HG02870 (cell line): ENCODE measurements at regions not wholly inside any gene's neighbourhood (a gene's known extent, or its start where the extent isn't known, plus 50 kb on each side); places are given as distances from the start of the nearest gene placed in this dataset.

Experiments
- ATAC-seq: cut with Tn5 transposase; IDR thresholded peaks from one replicate; pipeline ENCODE4 v1.9.1; 2021; ENCODE audit warnings: mild to moderate bottlenecking, moderate library complexity; ENCODE audit not compliant: unreplicated experiment

DNA sequence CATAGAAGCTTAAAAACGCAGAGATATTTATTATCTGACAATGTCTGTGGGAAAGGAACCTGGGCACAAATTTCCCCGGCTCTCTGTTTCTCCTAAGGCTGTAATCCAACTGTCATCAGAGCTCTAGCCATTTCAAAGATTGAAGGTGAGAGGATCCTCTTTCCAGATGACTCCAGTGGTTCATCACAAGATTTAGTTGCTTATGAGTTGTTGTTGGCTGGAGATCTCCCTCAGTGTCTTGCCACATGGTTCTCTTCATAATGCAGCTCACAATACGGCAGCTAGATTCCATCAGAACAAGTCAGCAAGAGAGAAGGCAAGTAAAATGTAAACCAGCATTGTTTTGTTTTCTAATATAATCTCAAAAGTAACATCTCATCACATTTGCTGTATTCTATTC is 369.4 kb downstream of the GASK1B start:
- no peak for ATAC-seq

- ATAC-seq = no peak
Observed at GRCh38 chr4:157795495-157795894, 377.3 kb downstream of the GASK1B start.

DNA sequence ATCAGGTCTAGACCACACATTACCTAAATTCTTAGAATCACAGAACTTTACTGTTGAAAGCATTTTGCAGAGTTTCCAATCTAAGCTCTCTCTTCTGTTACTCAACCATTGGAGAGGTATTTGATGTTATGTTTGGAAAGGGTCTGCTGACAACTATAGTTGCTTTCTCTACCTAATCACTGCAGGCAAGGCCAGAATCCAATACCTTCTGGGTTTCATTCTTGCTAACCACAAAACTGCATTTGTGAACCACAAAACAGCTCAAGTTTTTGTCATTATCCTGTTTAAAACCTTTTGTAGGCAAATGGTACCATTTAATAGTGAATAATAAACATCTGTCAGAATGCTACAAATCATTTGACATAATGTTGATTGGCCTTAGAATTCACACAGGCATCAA is 380.1 kb downstream of the GASK1B start:
- no peak for ATAC-seq

DNA sequence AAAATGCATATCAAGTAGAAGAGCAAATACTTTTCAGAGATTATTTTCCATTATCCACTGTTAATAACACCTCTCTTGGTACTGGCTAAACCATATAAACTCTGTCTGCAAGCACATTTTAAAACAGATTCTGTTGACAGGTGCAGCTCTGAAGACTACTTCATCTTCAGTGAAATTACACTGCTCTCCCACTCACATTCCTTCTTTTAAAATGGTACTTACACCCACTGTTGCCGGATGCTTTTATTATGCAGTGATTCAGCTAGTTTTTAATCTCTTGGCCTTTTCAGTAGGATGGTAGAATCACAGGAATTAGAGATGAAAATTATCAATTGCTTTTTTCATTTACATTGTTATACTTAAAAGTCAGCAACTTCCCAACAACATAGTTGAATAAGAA is 381.6 kb downstream of the GASK1B start:
- ATAC-seq = no peak

DNA sequence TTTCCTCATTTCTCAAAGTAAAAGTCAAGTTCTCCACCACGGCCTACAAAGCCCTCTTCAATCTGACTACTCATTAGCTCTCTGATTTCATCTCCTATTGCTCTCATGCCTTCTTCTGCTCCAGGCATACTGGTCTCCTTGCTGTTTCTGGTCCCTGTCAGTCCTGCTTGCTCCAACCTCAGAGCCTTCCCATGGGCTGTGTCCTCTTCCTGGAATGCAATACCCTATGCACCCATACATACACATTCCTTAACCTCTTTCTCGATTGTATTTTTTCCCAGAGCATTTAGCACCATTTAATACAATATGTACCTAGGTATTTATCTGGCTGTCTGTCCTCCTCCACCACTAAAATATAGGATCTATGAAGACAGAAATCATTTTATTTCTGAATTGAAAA is 385.2 kb downstream of the GASK1B start:
- no peak for ATAC-seq

DNA sequence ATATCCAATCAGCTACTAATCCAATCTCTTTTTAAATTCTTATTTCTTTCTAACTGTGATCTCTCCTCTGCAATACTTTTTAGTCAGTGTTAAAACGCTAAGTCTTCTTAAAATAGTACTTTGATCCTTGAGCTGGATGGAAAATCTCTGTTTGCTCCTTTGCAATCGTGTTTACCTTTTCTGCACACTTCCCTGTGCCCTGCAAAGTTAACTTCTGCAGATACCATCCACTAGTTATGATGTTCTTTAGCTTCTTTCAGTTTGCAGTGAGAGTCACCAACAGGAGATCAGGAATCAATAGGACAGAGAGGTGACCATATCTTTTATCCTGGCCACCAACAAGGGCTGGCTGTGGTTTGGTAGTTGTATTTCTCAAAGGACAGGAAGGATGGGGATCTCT is 391.5 kb downstream of the GASK1B start:
- ATAC-seq = no peak

GRCh38 chr4:157779081-157779480 is 393.7 kb downstream of the GASK1B start:
- ATAC-seq = no peak

DNA sequence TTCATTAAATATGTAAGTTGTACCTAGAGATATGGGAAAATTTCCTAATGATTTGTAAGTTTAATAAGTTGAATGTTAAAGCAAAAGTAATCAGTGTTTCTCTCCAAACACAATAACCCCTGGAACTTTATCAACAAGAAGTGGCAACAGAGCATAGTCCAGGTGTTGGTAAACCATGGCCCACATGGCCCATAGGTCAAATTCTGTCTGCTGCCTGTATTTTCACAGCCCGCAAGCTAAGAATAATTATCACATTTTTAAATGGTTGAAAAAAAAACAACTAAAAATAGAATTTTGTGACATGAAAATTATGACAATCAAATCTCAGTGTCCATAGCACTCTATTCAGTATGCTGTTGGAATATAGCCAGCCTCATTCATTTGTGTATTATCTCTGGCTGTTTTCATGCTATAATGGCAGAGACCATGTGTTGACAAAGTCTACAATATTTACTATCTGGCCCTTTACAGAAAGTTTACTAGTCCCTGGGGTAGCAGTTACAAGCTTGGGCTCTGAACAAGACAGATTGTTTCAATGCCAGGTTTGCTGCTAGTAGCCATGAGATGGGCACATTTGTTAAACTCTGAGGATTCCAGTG is 395.8 kb downstream of the GASK1B start:
- no peak for ATAC-seq

DNA sequence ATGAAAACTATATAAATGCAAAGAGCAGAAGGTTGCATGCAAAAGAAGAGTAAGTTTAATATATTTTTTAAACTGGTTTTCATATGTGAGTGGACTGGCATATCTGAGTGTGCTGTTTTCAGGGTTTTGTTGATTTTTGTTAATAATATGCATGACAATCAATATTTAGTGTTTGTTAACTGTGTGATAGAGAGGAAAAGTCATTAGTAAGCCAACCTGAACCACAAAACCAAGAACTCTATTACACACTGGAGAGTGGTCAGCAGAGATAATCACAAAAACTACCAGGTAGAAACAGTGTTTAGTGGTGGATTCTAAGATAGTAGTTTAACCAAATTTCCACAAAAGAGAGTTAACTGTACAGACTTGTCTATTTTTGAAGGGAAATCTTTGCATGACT is 396.9 kb downstream of the GASK1B start:
- ATAC-seq = no peak

DNA sequence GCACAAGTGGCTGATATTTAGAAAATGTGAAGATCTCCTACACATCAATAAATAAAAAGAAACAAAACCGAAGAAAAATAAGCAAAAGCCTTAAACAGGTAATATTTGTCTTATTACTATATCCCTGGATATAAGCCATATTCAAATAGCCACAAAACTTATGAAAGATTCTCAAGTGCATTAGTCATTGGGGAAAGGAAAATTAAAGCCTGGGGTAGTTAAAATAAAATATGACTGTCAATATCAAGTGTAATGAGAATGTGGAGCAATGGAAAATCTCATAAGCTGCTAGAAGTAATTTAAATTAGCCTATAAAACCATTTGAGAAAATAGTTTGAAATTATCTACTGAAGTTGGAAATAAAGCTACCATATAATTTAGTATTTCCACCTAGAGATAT is 399.9 kb downstream of the GASK1B start:
- ATAC-seq = no peak

DNA sequence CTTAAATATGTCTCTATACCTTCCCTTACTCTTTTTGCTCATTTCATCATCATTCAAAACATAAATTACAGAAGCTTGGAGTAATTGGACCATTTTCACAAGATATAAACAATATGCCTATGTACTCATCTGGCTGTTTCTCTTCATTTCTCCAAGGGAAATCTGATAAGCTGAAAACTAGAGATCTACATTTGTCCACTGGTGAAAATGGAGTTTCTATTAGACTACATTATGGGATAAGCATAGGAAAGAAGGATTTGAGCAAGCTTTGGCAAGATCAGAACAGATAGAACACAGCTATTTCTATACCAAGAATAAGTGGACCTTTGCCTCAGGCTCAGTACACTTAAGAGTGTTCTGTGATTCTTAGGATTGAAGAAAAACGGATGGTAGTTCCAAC is 404.4 kb downstream of the GASK1B start:
- ATAC-seq = no peak

DNA sequence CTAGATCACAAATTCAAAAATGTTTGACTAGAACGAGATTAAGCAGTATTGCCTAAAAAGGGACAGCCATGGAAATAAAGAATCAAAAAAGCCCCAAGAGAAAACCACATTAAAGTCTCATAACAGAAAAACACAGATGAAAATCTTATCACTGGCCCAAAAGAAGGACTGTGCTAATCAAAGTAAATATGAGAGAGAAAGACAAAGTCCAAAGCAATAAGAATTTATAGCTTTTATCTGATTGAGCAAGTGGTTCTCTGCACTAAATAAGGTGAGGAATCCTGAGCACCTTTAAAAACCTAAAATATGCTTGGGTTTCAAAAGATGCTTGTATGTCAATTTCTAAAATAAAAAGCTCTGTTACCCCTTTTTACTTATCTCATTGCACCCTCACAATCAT is 409.3 kb downstream of the GASK1B start:
- ATAC-seq = no peak

- ATAC-seq = no peak
Observed at GRCh38 chr4:157754410-157754809, 418.4 kb downstream of the GASK1B start.

DNA sequence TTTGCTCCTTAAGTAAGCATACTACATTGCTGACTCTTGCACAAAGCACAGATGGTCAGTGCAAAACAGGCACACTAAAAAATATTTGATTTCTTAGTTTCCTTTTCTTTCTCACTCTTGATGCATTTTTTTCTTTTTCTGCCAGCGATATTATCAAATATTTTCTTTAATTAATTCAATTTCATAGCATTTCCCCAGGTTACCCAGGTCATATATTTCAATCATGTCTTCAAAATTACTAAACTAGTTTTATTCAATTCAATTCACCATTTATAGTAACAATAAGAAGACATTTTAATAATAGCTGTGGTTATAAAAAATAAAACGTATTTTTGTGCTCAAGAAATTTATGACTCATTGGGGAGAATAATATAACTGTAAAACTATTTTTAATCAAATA is 421.2 kb downstream of the GASK1B start:
- no peak for ATAC-seq

DNA sequence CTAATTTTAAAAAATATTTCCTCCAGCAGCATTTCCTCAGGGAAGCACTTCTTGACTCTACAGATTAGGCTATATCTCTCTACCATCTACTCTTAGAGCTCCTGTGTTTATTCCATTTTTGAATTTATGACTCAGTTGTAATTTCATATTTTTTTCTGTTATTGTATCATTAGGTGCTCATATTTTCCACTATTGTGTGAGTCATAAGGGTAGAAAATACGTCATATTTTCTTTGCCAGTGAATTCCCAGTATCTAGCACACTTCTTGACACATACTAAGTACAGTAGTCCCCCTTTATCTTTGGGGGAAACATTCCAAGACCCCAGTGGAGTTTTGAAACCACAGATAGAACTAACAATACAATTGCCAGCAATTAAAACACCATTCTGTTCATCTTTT is 431.2 kb downstream of the GASK1B start:
- no peak for ATAC-seq

DNA sequence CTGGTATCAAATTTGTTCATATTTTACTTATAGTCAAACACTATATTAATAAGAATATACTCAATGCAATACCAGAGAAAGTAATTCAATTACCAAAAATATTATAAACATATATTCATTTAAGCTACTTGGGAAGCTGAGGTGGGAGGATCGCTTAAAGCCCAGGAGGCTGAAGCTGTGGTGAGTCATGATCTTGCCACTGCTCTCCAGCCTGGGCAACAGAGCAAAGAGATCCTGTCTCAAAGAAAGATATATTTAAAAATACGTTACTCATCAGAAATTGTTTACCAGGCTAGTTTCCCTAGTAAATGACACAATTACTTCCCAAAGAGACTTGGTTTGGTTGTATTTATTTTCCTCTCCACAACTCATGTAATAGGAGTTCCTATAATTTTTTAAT is 433.6 kb downstream of the GASK1B start:
- ATAC-seq = no peak

DNA sequence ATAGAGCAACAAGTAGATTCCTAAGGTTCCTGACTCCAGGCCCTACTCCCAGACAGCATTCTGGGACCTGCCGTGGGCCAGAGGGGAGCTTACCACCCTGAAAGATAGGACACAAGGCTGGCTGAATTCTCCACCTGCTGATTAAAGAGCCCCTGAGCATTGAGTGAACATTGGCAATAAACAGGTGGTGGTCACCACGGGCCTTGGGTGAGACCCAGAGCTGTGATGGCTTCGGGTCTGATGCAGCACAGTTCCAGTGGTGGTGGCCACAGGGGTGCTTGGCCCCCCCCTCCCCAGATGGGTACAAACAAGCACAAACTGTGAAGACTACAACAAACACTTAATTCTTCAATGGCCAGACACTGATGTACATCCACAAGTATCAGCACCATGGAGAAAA is 444.6 kb downstream of the GASK1B start:
- ATAC-seq = no peak

GRCh38 chr4:157727163-157727562 is 445.7 kb downstream of the GASK1B start:
- ATAC-seq = no peak

DNA sequence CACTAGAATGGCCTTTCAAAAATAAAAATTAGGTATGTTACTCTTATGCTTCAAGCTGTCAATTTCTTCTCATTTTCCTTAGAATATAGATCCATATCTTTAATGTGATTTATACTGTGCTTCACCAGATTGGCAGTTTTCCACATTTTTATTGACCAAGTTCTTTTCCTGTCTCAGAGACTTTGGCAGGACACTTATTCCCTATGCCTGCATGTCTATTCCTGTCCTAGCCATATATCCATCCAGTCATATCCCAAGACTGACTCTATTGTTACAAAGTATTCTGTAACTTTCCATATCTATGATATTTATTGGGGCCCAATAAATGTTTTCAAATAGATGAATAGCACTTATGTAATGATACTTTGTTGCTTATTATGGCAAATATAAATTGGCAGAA is 450.7 kb downstream of the GASK1B start:
- ATAC-seq = no peak

DNA sequence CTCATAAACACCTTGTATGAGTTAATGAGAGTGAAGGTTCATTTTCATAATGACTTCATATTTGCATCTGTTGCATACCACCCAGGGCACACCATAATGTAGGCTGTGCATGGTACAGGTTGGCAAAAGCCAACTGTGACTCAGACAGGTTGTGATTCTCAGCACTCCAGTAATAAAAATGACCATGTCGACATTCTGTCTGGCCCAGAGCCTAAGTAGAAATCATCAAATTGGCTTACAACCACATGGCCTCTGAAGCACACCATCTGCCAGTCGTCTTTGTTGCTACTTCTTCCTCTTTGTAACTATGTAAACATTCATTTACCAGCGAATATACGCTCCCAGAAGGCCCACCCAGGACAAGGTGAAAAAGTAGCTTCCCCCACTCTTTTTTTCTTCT is 459.5 kb downstream of the GASK1B start:
- no peak for ATAC-seq

DNA sequence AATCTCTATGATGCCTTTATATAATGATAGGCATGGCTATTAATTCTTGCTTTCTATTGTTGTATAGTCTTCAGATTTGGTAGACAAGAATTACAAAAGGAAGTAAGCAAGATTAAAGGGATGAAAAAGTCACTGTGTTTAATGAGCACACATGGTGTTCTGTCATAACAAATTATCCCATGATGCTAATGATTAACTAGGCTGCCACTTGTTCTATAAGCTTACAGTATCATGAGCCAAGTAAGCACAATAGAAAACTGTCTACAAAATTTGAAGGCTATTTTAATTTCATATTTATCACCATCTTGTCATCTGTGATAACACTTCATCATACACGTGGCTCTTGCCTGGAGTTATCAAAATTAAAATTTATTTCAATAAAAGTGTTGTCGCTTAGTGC is 466.7 kb downstream of the GASK1B start:
- no peak for ATAC-seq

DNA sequence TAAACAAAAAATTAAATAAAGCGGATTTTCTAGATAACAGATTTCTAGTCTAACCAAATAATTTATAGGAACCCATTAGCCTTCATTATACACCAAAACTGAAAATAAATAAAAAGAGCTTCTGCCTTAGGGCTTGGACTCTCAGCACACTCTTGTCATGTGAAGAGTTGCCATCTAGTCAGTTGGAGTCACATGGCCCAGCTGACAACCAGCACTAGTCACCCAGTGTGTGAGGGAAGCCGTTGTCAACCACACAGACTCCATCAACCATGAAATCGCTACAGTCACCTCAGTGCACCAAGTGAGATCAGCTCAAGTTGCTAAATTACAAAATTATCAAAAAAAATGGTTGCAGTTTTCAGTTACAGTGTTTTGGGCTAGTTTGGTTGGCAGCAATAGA is 470.0 kb downstream of the GASK1B start:
- ATAC-seq = no peak

DNA sequence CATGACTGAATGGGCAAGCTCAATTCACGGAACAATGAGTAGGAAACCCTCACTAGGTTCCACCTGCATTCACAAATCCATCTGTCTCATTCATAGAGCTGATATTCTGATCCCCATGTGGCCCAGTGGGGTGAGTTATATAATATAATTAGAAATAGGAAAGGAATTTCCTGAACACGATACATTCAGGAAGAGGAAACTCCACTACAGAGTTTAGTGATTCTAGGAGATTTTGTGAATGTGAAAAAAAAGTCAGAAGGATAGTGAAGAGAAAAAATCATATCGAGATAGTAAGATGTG is 471.2 kb downstream of the GASK1B start:
- no peak for ATAC-seq
